Activated naive CD4-positive, alpha-beta T cell treated with anti-CD3 and anti-CD28 coated beads, Interleukin-2, amount 10 ng/mL, durations not matched to agents 7 days and 5 days (primary cell): ENCODE measurements at regions not wholly inside any gene's neighbourhood (a gene's known extent, or its start where the extent isn't known, plus 50 kb on each side); places are given as distances from the start of the nearest gene placed in this dataset.

Experiments
- CTCF ChIA-PET: fragments of 350-600 bp; sonication (Branson Sonifier 250); formaldehyde crosslinking; loops from one replicate; lab custom pipeline; 2021; ENCODE audit warnings: antibody characterized with exemption; lab: Charles Lee
- DNase-seq: peaks from one replicate; pipeline ENCODE4 v3.0.0-alpha.2; 2020
- H3K27ac Mint-ChIP-seq: one replicate; pipeline ENCODE4 v1.8.0; 2021; ENCODE audit warnings: mild to moderate bottlenecking, moderate library complexity, mixed read lengths
- H3K27me3 Mint-ChIP-seq: one replicate; pipeline ENCODE4 v1.8.0; 2021; ENCODE audit warnings: mild to moderate bottlenecking, mixed read lengths
- H3K36me3 Mint-ChIP-seq: one replicate; pipeline ENCODE4 v1.8.0; 2021; ENCODE audit warnings: mixed read lengths
- H3K4me1 Mint-ChIP-seq: one replicate; pipeline ENCODE4 v1.8.0; 2021; ENCODE audit warnings: mixed read lengths
- H3K4me3 Mint-ChIP-seq: one replicate; pipeline ENCODE4 v1.8.0; 2021; ENCODE audit warnings: mild to moderate bottlenecking, moderate library complexity, mixed read lengths
- H3K9me3 Mint-ChIP-seq: one replicate; pipeline ENCODE4 v1.8.0; 2021; ENCODE audit warnings: mixed read lengths

- H3K9me3 Mint-ChIP-seq: no peaks in the 10 kb centered on the region
- H3K27me3 Mint-ChIP-seq: no peaks in the 10 kb centered on the region
- no peaks in the 10 kb centered on the region for H3K4me1 Mint-ChIP-seq
- no peak overlapping the region for H3K4me3 Mint-ChIP-seq
- no peak overlapping the region for H3K27ac Mint-ChIP-seq
- no peak for DNase-seq
- H3K36me3 Mint-ChIP-seq: no peaks in the 10 kb centered on the region
- CTCF ChIA-PET: no interaction called here
Measured at GRCh38 chr1:188237573-188238348, 1409.0 kb downstream of the PLA2G4A start.

DNA sequence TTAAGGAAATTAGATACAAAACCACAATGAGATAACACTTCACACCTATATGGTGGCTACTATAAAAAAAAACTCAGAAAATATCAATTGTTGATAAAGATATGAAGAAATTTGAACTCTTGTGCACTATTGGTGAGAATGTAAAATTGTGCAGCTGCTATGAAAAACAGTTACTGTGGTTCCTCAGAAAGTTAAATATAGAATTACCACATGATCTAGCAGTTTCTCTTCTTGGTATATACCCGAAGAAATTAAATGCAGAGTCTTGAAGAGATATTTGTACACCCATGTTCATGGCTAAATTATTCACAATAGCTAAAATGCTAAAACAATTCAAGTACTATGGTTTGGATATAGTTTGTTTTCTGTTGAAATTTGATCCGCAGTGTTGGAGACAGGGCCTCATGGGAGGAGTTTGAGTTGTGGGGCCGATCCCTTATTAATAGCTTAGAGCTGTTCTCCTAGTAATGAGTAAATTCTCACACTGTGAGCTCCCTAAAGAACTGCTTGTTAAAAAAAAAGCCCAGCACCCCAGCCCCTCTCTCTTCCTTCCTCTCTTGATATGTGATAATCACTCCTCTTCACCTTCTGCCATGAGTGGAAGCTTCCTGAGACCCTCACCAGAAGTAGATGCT is 1412.1 kb downstream of the PLA2G4A start:
- Mint-ChIP-seq H3K36me3 (no peaks in the 10 kb centered on the region), H3K4me3 (no peak overlapping the region), H3K27ac (no peak overlapping the region), H3K9me3 (no peaks in the 10 kb centered on the region), H3K4me1 (no peaks in the 10 kb centered on the region), H3K27me3 (no peaks in the 10 kb centered on the region)
- DNase-seq: no peak
- CTCF ChIA-PET: no interaction called here

DNA sequence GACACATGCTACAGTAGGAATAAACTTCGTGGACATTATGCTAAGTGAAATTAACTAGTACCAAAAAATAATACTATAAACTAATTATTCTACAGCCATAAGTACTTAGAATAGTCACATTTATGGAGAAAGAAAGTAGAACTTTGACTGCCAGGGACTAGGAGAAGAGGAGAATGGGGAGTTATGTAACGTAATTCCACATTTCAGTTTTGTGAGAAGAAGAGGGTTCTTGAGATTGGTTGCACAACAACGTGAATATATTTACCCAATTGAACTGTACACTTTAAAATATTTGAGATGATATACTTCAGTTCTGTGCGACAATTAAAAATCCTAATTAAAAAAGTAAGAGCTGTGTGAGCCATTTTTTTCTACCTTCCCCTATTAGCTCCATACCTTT is 1412.9 kb downstream of the PLA2G4A start:
- H3K4me1 Mint-ChIP-seq: no peaks in the 10 kb centered on the region
- CTCF ChIA-PET: no interaction called here
- H3K27me3 Mint-ChIP-seq: no peaks in the 10 kb centered on the region
- H3K4me3 Mint-ChIP-seq: no peak overlapping the region
- H3K27ac Mint-ChIP-seq: no peak overlapping the region
- H3K36me3 Mint-ChIP-seq: no peaks in the 10 kb centered on the region
- no peaks in the 10 kb centered on the region for H3K9me3 Mint-ChIP-seq
- no peak for DNase-seq

DNA sequence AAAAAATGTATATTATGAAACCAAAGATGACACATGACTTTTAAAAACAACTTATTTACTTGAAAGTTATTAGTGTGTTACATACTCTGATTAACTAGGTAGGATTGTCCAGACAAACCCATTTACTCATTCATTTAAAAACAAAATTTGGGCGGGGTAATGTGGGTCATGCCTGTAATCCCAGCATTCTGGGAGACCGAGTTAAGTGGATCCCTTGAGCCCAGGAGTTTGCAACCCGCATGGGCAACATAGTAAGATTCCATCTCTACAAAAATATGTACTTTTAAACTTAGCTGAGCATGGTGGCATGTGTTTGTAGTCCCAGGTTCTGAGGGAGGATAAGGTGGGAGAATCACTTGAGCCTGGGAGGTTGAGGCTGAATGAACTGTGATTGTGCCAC is 1414.7 kb downstream of the PLA2G4A start:
- H3K27ac Mint-ChIP-seq: no peak overlapping the region
- CTCF ChIA-PET: no interaction called here

DNA sequence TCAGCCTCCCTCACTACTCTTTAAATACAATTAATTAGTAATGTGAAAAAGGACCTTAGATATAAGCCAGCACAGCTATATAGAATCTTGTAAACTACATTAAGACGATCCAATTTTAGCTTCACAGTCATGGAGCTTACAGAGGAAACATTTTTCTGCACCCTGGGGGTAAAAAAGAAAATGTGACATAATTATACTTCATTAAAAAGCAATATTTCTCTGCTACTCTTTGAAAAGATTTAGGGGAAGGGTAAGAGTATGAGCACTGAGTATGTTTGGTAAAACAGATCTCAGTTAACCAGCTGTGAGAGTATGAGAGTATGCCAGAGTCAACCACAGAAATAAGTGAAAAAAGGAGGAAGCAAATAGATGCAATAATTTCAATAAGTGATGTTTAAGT is 1415.9 kb downstream of the PLA2G4A start:
- Mint-ChIP-seq H3K9me3 (no peaks in the 10 kb centered on the region), H3K27ac (no peak overlapping the region), H3K4me3 (no peak overlapping the region), H3K27me3 (no peaks in the 10 kb centered on the region), H3K4me1 (no peaks in the 10 kb centered on the region), H3K36me3 (no peaks in the 10 kb centered on the region)
- CTCF ChIA-PET: no interaction called here
- no peak for DNase-seq

More for the DNA sequence above, 1414.7 kb downstream of the PLA2G4A start:
- Mint-ChIP-seq H3K9me3 (no peaks in the 10 kb centered on the region), H3K36me3 (no peaks in the 10 kb centered on the region), H3K4me1 (no peaks in the 10 kb centered on the region), H3K27me3 (no peaks in the 10 kb centered on the region), H3K4me3 (no peak overlapping the region)
- no peak for DNase-seq

- Mint-ChIP-seq H3K4me1 (no peaks in the 10 kb centered on the region), H3K4me3 (no peak overlapping the region), H3K27ac (no peak overlapping the region), H3K36me3 (no peaks in the 10 kb centered on the region), H3K27me3 (no peaks in the 10 kb centered on the region), H3K9me3 (no peaks in the 10 kb centered on the region)
- DNase-seq: no peak
- CTCF ChIA-PET: no interaction called here
Measured at GRCh38 chr1:188247255-188247654, 1418.5 kb downstream of the PLA2G4A start.

DNA sequence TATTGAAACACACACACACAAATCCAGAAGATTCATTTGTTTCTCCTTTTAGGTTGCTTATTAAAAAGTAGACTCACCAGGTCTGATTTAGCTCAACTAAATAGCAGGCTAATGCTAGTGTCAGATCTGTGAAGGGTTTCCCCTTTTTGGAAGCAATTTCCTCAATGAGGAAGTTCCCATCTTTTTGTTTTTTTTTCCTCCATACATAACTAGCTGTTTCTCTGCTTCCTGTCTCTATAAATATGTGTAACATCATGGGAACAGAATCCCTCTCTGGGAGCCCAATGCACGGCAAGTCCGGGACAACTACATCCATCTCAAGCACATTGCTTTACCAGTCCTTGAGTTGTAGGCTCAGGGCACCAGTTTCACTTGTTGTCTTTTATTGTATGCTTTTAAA is 1421.1 kb downstream of the PLA2G4A start:
- Mint-ChIP-seq H3K27ac (no peak overlapping the region), H3K27me3 (no peaks in the 10 kb centered on the region), H3K4me3 (no peak overlapping the region), H3K9me3 (peaks cover 2% of the 10 kb centered on the region), H3K36me3 (no peaks in the 10 kb centered on the region), H3K4me1 (no peaks in the 10 kb centered on the region)
- DNase-seq: no peak
- CTCF ChIA-PET: no interaction called here

DNA sequence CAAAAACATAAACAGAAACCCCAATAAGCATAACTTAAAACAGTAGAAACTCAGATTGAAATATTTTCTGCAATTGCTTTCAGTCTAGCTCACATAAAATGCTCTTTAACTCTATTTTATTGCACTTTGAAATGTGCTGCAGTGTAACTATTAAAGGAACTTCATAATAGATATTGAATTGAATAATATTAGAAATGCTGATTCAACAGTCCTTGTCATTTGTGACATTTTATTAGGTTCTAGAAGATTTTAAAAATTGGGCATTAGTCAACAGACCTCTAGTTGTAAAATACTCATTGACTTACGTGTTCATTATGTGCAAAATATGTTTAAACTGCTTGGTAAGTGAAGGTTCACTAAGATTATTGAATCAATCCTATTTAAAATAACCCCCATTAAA is 1422.3 kb downstream of the PLA2G4A start:
- no peak overlapping the region for H3K4me3 Mint-ChIP-seq
- CTCF ChIA-PET: no interaction called here
- H3K9me3 Mint-ChIP-seq: peaks cover 7% of the 10 kb centered on the region
- H3K27me3 Mint-ChIP-seq: no peaks in the 10 kb centered on the region
- H3K27ac Mint-ChIP-seq: no peak overlapping the region
- no peak for DNase-seq
- no peaks in the 10 kb centered on the region for H3K36me3 Mint-ChIP-seq
- no peaks in the 10 kb centered on the region for H3K4me1 Mint-ChIP-seq

DNA sequence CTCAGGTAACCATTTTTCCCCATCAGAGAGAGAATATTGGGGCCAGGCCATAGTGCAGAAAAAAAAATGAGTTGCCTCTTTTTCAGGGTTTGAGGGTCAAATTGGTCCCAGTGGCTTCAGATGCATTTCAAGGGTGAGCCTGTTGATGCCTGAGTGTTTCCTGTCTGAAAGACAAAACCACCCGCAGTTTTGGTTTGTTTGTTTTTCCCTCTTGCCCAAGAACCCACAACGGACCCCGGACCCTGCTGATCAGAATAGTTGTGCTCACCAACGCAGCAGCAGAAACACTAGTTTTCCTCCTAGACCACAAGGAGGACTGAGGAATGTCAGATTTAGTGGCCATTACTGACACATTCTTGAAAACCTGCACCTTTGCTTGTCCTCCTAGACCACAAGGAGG is 1433.1 kb downstream of the PLA2G4A start:
- CTCF ChIA-PET: no interaction called here
- Mint-ChIP-seq H3K9me3 (peaks cover 26% of the 10 kb centered on the region), H3K27me3 (no peaks in the 10 kb centered on the region), H3K4me1 (no peaks in the 10 kb centered on the region), H3K27ac (no peak overlapping the region), H3K36me3 (no peaks in the 10 kb centered on the region), H3K4me3 (no peak overlapping the region)
- no peak for DNase-seq

DNA sequence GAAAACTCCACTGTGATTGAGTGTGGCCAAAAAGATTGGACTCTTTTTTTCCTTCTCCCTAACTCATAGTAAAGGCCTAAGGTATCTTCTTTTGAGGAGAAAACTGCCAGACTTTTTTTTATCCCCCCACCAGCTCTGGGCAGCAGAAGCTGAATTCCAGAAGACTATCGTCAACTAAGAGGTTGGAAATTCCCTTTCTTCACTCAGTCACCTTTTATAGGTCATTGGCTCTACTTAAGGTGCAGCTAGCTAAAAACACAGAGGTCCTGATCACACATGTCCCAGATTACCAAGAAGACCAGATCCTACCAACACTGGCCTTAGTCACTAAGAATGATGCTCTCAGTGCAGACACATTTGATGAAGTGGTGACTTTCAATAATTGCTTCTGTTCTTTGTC is 1441.2 kb downstream of the PLA2G4A start:
- no peak overlapping the region for H3K27ac Mint-ChIP-seq
- CTCF ChIA-PET: no interaction called here
- no peaks in the 10 kb centered on the region for H3K4me1 Mint-ChIP-seq
- H3K36me3 Mint-ChIP-seq: no peaks in the 10 kb centered on the region
- H3K4me3 Mint-ChIP-seq: no peak overlapping the region
- H3K9me3 Mint-ChIP-seq: no peaks in the 10 kb centered on the region
- H3K27me3 Mint-ChIP-seq: no peaks in the 10 kb centered on the region
- DNase-seq: no peak

GRCh38 chr1:188270497-188270896 is 1441.7 kb downstream of the PLA2G4A start:
- CTCF ChIA-PET: no interaction called here
- H3K27ac Mint-ChIP-seq: no peak overlapping the region
- H3K9me3 Mint-ChIP-seq: no peaks in the 10 kb centered on the region
- no peak overlapping the region for H3K4me3 Mint-ChIP-seq
- H3K27me3 Mint-ChIP-seq: no peaks in the 10 kb centered on the region
- no peaks in the 10 kb centered on the region for H3K4me1 Mint-ChIP-seq
- H3K36me3 Mint-ChIP-seq: no peaks in the 10 kb centered on the region
- no peak for DNase-seq

DNA sequence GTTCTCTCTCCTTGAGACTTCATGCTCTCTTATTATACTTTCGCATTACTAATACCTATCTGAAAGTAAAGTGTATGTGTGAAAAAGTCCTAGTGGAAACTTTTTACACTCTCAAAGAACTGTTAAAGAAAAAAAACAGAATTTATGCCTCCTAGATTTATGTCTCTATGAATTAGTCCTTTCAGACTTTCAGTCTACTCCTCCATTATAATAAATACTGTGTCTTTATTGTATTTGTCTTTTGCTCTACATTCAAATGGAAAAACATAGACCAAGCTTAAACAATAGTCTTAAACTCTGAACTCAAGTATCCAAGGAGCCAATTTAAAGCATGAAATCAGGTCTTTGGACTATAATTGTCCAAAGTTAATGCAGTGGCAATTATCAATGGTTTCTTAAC is 1449.0 kb downstream of the PLA2G4A start:
- Mint-ChIP-seq H3K9me3 (peaks cover 4% of the 10 kb centered on the region), H3K27ac (no peak overlapping the region), H3K27me3 (no peaks in the 10 kb centered on the region), H3K4me3 (no peak overlapping the region), H3K4me1 (no peaks in the 10 kb centered on the region), H3K36me3 (no peaks in the 10 kb centered on the region)
- CTCF ChIA-PET: no interaction called here
- no peak for DNase-seq

GRCh38 chr1:188281921-188282320 is 1453.2 kb downstream of the PLA2G4A start:
- Mint-ChIP-seq H3K4me1 (no peaks in the 10 kb centered on the region), H3K27ac (no peak overlapping the region), H3K27me3 (no peaks in the 10 kb centered on the region), H3K36me3 (no peaks in the 10 kb centered on the region), H3K9me3 (peaks cover 3% of the 10 kb centered on the region), H3K4me3 (no peak overlapping the region)
- CTCF ChIA-PET: no interaction called here
- DNase-seq: no peak

GRCh38 chr1:188295157-188295556 is 1466.4 kb downstream of the PLA2G4A start:
- CTCF ChIA-PET: no interaction called here
- Mint-ChIP-seq H3K36me3 (no peaks in the 10 kb centered on the region), H3K9me3 (peaks cover 6% of the 10 kb centered on the region), H3K4me1 (no peaks in the 10 kb centered on the region), H3K27ac (no peak overlapping the region), H3K27me3 (no peaks in the 10 kb centered on the region), H3K4me3 (no peak overlapping the region)
- no peak for DNase-seq

DNA sequence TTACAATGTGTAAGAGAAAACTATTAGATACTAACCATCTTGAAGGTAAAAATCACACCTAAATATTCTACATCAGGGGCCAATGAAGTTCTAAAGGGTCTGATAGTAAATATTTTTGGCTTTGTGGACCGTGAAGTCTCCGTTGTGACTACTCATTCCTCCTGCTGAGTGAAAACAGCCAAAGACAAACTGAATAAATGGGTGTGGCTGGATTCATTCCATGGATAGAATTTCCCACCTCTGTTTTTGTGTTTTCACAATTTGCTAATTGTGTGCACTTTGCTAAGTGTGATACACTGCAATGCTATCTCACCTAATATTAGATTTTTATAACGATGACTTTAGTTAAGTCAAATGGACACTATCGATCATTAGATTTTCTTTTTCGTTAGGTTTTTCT is 1474.0 kb downstream of the PLA2G4A start:
- Mint-ChIP-seq H3K9me3 (peaks cover 9% of the 10 kb centered on the region), H3K36me3 (no peaks in the 10 kb centered on the region), H3K4me1 (no peaks in the 10 kb centered on the region), H3K27ac (no peak overlapping the region), H3K27me3 (no peaks in the 10 kb centered on the region), H3K4me3 (no peak overlapping the region)
- CTCF ChIA-PET: no interaction called here
- no peak for DNase-seq
